Calu3 (cell line): ENCODE measurements at regions not wholly inside any gene's neighbourhood (a gene's known extent, or its start where the extent isn't known, plus 50 kb on each side); places are given as distances from the start of the nearest gene placed in this dataset.

Source experiments
- BruUV-seq: library from RNA; stranded (reverse); fragments of 400-500 nt; replicated peaks from 2 replicates; lab custom pipeline; 2021; lab: Mats Ljungman, UMichigan
- CTCF ChIA-PET: fragments of 300-600 bp; sonication (Branson Sonifier 250); formaldehyde crosslinking; loops from one replicate; lab custom pipeline; 2022; ENCODE audit warnings: antibody characterized with exemption; lab: Charles Lee
- DNase-seq: peaks from one replicate; pipeline ENCODE4 v3.0.0; 2022
- H3K27ac Mint-ChIP-seq: one replicate; pipeline ENCODE4 v1.8.0; 2022; ENCODE audit warnings: mixed read lengths; ENCODE audit not compliant: unreplicated experiment
- H3K27me3 Mint-ChIP-seq: one replicate; pipeline ENCODE4 v1.8.0; 2022; ENCODE audit warnings: mixed read lengths; ENCODE audit not compliant: unreplicated experiment
- H3K36me3 Mint-ChIP-seq: one replicate; pipeline ENCODE4 v1.8.0; 2022; ENCODE audit warnings: mild to moderate bottlenecking, moderate library complexity, mixed read lengths; ENCODE audit not compliant: insufficient read depth, unreplicated experiment
- H3K4me1 Mint-ChIP-seq: one replicate; pipeline ENCODE4 v1.8.0; 2022; ENCODE audit warnings: mild to moderate bottlenecking, low read depth, mixed read lengths; ENCODE audit not compliant: unreplicated experiment
- H3K4me3 Mint-ChIP-seq: one replicate; pipeline ENCODE4 v1.8.0; 2022; ENCODE audit warnings: mild to moderate bottlenecking, low read depth, moderate library complexity, mixed read lengths; ENCODE audit not compliant: unreplicated experiment
- H3K9me3 Mint-ChIP-seq: one replicate; pipeline ENCODE4 v1.8.0; 2022; ENCODE audit warnings: low read depth, mixed read lengths; ENCODE audit not compliant: unreplicated experiment
- CTCF ChIP-seq: fragments of 200-600 bp; IDR thresholded peaks from one replicate; pipeline ENCODE4 v1.8.0; 2022; ENCODE audit warnings: antibody characterized with exemption; ENCODE audit not compliant: unreplicated experiment
- intact Hi-C: fragments of 100-400 bp; cut with micrococcal nuclease; formaldehyde crosslinking; loops from one replicate; pipeline ENCODE4 v1.10.0; 2022; ENCODE audit not compliant: unreplicated experiment

DNA sequence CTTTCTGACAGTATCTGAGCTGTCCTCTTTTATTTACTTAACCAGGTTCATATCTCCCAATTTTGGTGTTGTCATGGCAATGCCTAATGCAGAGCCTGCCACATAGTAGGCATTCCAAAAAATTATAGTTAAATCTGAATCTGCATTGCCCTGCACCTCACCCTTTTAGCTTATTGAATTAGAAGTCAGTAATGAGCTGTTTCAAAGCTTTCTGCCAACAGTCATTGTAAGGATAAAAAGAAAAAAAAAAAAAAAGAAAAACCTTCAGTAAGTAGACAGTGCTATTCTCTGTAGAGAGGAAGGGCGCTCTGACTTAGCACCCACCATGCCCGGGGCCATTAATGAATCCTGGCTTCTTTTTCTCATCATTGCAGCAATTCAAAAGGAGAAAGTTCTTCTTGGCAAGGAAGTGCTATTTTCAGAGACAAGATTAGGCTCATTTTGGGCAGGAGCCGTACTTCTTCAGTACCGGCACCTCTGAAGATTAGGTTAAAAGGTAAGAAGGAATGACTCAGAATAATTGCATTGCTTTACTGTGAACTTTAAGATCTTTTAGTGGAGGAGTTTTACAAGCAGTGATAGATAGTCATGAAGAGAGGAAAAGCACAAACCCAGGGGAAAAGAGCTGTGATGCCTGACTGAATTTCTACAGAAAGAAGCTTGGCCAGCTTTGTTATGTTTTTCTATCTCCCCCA lies 2041.2 kb upstream of the PIK3C3 start:
- Mint-ChIP-seq H3K4me3 (no peak overlapping the region), H3K27me3 (no peaks in the 10 kb centered on the region), H3K4me1 (no peaks in the 10 kb centered on the region), H3K36me3 (no peaks in the 10 kb centered on the region), H3K27ac (no peak overlapping the region), H3K9me3 (peaks cover 9% of the 10 kb centered on the region)
- CTCF ChIA-PET, result no interaction called here
- no peak for DNase-seq
- TF ChIP-seq CTCF, result no peak
- intact Hi-C loops, result no loop called here
- BruUV-seq, result no TSS peak

DNA sequence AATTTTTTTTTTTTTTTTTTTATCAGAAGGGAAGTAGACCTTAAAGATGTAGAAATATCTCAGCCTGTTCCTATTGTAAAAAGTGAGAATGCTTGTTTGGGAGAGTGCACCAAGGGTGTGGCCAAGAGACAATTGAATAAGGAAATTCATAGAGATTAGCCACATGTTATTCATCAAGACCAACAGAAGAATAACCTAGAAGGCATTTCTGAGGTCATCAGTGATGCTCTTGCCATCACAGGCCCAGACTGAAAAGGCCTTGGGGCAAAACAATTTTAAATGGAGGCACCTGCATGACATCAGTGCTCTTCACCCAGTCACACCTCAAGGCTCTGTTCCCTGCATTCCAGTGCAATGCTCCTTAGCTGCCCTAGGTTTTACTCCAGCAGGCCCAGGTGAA lies 2043.3 kb upstream of the PIK3C3 start:
- H3K4me3 Mint-ChIP-seq, result no peak overlapping the region

DNA sequence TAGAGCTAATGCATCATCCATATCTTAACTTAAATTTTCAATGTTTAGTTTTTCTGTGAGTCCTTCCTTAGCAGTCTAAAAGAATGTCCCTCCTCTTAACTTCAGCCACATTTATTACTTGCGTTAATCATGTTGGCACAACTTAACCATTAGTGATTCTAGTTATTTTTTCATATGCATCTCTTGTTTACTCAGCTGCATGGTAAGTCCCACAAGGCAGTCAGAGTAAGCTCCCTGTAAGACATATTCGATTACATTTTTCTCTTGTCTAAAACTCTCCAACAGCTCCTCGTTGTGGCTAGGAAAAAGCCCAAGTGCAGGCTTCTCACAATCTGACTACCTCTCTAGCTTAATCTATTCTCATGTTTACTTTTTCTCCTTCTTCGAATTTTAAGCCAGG lies 2045.3 kb upstream of the PIK3C3 start:
- BruUV-seq, result no TSS peak
- CTCF ChIA-PET, result interaction anchor here (0.6 kb wide), 1 partner anchor 548 kb away, joined by 3 read pairs; no protein-coding TSS in a partner anchor
- no peaks in the 10 kb centered on the region for H3K36me3 Mint-ChIP-seq
- H3K9me3 Mint-ChIP-seq, result peaks cover 9% of the 10 kb centered on the region
- H3K4me3 Mint-ChIP-seq, result no peak overlapping the region
- no peaks in the 10 kb centered on the region for H3K4me1 Mint-ChIP-seq
- no peaks in the 10 kb centered on the region for H3K27me3 Mint-ChIP-seq
- intact Hi-C loops, result no loop called here
- no peak overlapping the region for H3K27ac Mint-ChIP-seq
- DNase-seq, result no peak
- TF ChIP-seq CTCF, result no peak

More for the DNA sequence above, 2043.3 kb upstream of the PIK3C3 start:
- Mint-ChIP-seq H3K27me3 (no peaks in the 10 kb centered on the region), H3K27ac (no peak overlapping the region), H3K4me1 (no peaks in the 10 kb centered on the region), H3K36me3 (no peaks in the 10 kb centered on the region), H3K9me3 (peaks cover 9% of the 10 kb centered on the region)
- BruUV-seq, result no TSS peak
- no peak for DNase-seq
- TF ChIP-seq CTCF, result no peak
- CTCF ChIA-PET, result no interaction called here
- intact Hi-C loops, result no loop called here

- Mint-ChIP-seq H3K9me3 (no peaks in the 10 kb centered on the region), H3K36me3 (no peaks in the 10 kb centered on the region), H3K27me3 (no peaks in the 10 kb centered on the region), H3K4me1 (no peaks in the 10 kb centered on the region), H3K27ac (no peak overlapping the region), H3K4me3 (no peak overlapping the region)
- DNase-seq, result no peak
- intact Hi-C loops, result loop anchor here (5.0 kb wide), 1 partner anchor 96 kb away; no protein-coding TSS in a partner anchor
- no peak for TF ChIP-seq CTCF
- BruUV-seq, result no TSS peak
- CTCF ChIA-PET, result no interaction called here
Observed at GRCh38 chr18:39886136-39886535, 2068.9 kb upstream of the PIK3C3 start.
